GM18519 (cell line): ENCODE measurements at regions not wholly inside any gene's neighbourhood (a gene's known extent, or its start where the extent isn't known, plus 50 kb on each side); places are given as distances from the start of the nearest gene placed in this dataset.

Source experiments
- ATAC-seq: cut with Tn5 transposase; IDR thresholded peaks from one replicate; pipeline ENCODE4 v1.9.1; 2021; ENCODE audit warnings: mild to moderate bottlenecking, moderate library complexity; ENCODE audit not compliant: unreplicated experiment, low FRiP score

DNA sequence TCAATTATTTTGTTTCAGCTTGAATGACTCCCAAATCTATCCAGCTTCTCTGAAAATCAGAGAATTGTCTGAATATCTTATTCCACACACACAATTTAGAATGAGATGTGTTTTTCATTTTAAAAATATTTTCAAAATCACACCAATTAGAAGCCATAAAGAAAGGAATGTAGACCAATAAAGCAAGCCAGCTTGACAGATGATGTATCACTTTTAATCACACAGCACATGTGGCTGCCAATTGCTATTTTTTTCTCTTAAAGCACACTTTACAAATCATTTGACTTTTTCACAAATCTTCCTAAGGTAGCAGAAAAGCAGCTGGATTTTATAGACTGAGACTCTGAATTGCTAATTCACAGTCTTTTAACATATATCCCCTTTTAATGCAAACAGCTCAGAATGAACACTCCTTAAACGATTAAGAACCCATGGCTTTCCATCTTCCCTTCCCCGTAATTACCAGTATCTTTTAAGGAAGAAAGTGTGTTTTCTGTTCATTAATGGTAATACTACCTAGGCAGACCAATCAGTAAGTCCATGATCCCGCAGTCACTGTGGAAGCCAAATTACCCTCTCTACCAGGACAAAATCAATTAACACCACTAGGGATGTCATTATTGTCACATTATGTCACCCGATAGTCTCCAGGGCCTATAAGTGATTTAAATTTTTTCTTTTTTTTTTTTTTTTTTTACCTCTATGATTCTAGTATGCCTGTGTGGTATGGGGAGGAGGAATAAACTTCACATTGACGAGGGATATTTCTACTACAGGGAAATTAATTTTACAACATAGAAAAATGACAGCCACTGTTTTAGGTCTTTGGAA lies 250.0 kb upstream of the VEPH1 start:
- no peak for ATAC-seq

DNA sequence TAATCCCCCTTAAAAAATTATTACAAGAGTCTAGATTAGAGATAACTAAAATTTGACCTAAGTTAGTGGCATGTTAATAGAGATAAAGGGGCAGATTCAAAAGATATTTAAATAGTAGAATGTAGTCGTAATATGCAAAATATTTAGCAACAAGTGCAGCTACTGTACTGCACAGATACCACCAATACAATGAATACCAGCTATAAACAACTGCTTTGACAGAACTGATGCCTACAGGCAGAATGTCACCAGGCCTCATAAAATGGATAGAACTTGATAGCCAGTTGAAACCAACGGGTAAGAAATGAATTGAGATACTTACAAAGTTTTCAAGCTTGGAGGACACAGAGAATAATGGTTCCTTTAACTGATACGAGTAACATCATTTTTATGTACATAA lies 249.3 kb upstream of the VEPH1 start:
- ATAC-seq: no peak

DNA sequence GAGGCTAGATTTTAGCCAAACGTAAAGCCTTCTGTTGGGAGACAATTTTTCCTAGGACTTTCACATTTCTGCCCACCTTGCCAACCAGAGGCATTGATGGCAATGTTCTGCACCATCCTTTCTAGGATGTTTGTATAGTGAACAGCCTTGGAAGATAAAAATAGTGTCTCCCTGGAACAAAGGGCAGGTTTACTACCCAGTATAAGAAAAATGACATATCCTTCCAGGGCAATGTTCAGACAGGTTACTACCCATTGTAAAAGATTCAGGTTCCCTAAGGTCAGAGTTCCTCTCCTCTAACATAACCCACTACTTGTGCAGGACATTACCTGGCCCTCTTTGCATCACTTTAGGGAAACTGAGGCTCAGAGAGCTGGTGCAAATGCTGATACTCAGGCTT lies 248.2 kb upstream of the VEPH1 start:
- ATAC-seq: no peak

DNA sequence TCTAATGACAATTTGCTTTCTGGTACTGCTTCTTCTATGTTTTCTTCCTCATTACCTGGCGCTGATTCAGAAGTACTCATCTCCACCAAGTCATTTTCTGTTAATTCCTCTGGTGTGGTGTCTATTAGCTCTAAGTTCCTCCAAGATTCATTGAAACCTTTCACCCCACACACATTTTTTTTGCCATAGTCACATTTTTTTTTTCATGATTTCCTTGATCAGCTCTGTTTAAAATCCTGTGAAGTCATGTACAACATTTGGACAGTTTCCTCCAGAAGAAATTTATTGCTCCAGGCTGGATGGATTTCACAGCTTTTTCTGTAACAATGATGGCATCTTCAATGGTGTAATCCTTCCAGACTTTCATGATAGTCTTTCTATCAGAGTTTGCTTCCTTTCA lies 243.2 kb upstream of the VEPH1 start:
- no peak for ATAC-seq

DNA sequence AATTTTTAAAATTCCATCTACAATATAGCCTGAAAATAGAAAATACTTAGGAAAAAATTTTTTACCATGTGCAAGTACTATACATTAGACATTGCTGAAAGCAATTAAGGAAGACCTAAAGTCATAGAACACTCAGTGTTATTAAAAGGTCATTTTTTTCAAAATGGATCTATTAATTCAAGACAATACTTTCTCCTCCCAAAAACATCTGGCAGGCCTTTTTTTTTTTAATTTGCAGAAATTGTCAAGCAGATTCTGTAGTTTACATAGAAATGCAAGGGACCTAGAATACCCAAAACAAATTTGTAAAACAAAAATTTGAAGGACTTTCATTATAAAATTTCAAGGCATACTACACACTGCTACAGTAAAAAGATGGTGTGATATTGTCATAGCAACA lies 238.4 kb upstream of the VEPH1 start:
- no peak for ATAC-seq

DNA sequence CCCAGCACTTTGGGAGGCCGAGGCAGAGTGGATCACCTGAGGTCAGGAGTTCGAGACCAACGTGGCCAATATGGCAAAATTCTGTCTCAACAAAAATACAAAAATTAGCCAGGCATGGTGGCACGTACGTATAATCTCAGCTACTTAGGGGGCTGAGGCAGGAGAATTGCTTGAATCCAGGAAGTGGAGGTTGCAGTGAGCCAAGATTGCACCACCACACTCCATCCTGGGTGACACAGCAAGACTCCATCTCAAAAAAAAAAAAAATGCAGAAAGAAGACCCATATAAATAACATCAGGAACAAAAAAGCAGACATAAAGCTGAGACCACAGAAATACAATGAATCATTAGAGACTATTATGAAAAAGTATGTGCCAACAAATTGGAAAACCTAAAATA lies 235.2 kb upstream of the VEPH1 start:
- no peak for ATAC-seq

DNA sequence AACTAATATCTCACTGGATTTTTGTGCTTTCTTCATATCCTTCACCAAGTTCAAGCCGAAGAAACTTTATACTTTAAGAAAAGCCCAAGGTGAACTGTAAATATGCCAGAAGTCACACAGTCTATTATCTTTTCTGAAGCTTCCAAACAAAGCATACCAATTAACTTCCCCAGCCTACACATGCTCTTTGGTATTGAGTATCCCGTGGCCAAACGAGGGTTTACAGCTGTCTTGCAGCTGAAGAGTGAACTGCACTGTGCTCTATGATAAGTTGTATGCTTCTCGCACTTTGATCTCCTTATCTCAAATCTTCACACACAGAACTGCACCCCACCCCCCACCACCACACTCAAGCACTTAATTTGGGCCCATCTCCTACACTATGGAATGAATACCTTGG lies 215.6 kb upstream of the VEPH1 start:
- no peak for ATAC-seq

DNA sequence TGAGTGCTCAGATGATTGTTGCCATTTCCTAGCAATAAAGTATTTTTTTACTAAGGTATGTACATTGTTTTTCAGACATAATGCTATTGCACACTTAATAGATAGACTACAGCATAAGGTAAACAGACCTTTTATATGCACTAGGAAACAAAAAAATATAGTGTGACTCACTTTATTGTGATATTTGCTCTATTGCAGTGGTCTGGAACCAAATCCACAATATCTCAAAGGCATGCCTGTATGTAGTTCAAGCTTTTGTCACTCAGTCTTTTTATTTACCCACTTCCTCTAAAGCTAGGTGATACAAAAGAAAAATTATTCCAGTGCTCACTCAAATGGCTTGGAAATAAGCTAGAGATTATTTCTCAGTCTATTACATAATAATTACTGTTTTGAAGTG lies 209.9 kb upstream of the VEPH1 start:
- no peak for ATAC-seq

DNA sequence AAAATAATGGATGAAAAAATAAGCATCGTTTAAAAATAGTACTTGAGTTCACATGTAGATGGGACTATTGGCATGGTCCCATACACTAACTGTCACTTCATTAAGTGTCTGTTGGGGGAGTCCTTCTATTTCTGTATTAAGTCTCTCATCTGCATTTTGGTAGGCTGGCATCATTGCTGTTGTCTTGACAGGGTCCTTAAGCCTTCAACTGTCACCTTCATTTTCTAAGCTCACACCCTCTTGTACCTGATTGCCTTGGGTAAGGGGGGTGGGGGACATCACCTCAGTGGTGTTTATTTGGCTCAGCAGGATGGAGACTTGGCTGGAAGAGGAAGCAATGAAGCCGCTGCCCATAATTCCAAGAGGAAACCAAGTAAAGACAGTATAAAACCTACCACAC lies 202.0 kb upstream of the VEPH1 start:
- no peak for ATAC-seq

DNA sequence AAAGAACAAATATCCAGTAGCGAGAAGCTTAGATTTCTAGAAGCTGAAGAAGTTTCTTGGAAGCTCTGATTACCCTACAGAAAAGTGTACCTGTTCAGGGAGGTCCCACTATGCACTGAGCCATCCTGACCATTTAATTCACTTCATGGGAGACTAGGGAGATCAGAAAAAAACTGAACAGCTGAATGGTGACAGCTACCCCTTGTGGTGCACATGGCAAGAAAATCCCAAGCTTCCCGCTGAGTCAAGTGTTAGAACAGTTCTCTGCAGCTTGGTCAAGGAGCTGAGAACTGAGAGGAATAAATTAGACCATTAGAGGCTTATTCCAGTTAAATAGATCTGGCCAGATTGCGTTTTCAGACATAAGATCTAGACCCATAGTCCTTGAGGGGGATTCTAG lies 197.2 kb upstream of the VEPH1 start:
- no peak for ATAC-seq

DNA sequence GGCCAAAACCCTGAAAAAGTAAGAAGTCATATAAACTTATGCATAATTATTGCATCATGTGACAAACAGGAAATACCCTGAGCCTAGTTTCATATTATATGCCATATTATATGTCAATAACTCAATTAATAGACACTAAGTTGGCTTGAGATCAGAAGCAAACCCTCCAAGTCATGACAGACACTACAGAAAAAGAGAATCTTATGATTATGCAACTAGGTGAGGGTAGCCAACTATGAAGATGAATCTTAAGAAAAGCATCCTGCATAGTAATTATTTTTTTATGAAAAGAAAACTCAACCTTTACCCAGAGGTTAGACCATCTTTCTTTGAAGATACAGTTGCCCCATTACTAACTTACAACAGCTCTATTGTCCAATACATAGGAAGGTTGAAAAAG lies 192.4 kb upstream of the VEPH1 start:
- no peak for ATAC-seq

DNA sequence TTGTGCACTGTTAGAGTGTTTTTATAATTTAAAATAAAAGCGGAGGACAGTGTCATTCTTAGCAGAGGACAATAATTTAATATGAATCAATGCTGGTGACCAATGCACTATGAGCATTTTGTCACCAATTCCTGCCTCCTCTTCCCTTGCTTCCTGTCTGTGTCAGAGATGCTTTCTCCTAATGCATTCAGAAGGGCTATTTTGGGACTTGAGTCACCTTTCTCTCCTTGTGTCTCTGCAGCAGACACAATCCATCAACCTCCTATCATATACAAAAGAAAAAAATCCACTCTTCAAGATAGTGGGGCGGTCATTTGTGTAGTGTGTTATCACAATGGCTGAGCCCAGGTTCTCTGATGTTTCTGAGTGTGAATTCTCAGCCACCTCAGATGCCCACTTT lies 191.9 kb upstream of the VEPH1 start:
- no peak for ATAC-seq

DNA sequence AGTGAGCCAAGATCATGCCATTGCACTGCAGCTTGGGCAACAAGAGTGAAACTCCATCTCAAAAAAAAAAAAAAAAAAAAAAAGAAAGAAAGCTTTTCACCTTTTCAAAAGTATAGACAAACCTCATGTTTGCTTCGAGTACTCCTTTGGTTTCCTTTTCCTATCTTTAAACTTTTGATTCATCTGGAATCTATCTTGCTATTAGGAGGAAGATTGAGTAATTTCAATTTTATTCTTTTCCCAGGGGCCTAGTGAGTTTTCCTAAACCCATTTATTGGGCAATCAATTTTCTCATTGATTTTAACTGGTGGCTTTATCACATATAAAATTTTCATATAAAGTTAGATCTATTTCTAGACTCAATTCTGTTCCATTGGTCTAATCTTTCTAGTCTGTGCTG lies 190.5 kb upstream of the VEPH1 start:
- ATAC-seq: no peak

DNA sequence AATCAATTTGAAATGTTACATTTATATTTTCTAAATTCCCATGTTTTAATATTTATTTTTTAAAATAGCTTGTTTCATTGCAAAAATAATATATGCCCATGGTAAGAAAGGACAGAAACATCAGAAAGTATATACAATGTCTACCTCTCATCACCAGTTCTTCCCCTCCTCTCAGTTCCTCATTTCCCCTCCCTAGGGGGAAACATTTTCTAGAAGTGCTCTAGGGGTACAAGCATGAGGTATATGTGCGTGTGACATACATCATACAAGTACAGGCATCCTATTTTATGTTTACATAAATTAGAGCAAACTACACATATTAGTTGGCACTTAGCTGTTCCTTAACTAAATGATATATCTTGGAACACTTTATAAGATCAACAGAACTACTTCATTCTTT lies 189.3 kb upstream of the VEPH1 start:
- ATAC-seq: peak; percentile 92

DNA sequence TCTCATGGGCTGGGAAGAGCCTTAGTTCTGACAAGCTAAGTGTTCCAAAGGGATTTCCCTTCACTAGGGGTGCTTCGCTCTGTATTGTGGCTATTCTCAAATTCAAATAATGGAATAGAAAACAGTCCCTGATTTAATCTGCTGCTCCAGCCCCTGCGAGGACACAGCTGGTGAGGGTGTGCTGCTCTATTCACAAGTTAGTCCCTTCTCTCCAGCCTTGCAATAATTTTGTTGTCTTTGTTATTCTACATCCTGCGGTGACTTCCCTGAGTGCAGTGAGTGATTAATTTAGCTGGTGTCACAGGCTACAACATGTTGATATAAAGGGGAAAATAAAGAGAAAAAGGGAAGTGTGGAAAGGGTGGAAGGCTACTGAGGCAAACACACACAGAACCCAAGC lies 180.5 kb upstream of the VEPH1 start:
- no peak for ATAC-seq

DNA sequence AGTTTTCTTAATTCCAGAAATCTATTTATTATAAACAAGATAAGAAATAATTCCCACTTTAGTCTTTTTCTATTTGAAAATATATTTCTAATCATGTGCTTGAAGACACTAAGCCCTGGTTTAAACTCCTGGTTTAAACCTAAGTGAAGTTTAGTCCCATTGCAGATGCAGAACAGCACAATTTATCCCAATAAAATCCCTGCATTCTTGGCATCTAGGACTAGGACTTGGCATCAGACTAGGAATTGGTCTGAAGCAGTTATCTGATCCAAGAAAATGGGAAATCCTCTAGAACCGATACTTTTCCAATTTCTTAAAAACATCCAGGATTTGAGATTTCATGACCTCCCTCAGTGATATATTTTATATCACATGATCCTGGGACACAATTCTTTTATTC lies 168.8 kb upstream of the VEPH1 start:
- no peak for ATAC-seq

DNA sequence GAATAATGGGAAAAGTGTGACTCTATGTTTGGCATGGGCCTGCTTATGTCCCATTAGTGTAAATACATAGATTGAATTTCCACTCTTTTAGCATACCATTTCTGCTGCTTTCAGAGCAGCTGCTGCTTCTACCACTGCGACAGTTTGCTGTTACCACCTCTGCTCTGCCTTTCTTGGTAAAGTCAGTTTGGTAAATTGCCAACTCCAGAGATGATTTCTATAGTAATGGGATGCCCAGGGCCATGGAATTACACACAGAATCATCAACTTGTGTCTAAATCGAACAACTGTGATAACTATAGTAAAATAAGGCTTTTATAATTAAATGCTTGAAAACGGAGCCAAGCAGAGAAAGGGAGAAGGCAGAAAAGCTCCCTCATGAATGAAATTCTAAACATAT lies 168.4 kb upstream of the VEPH1 start:
- no peak for ATAC-seq

DNA sequence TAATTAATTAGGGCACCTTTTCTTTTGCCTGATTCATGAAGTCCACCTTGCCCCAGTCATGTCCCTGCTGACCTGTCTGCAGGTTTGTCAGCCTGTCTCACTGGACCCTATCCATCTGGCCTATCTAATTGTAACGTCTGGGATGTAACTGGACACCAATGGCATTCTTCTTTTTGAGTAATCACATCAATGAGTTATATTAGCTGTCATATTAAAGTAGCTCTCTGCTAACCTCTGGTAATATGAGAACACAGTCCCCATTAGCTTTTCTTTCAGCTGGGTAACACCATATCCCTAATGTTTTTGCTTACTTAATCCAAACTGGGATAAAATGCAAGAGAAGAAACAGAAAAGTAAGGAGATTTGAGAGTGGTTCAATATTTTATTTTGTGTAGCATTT lies 166.2 kb upstream of the VEPH1 start:
- no peak for ATAC-seq

DNA sequence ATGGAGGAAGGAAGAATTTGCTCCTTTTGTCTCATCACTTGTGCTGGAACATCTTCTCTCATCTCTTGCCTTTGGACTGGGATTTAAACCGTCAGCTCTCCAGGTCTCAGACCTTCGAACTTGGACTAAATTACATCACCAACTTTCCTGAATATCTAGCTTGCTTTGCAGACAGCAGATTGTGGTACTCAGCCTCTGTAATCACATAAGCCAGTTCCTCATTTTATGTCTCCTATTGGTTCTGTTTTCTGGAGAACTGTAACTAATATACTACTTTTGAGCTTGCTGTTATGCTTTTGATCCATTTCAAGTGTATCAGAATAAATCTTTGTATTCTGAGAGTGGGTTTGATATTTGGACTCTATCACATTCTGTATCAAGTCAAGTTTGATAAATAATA lies 164.3 kb upstream of the VEPH1 start:
- ATAC-seq: no peak

DNA sequence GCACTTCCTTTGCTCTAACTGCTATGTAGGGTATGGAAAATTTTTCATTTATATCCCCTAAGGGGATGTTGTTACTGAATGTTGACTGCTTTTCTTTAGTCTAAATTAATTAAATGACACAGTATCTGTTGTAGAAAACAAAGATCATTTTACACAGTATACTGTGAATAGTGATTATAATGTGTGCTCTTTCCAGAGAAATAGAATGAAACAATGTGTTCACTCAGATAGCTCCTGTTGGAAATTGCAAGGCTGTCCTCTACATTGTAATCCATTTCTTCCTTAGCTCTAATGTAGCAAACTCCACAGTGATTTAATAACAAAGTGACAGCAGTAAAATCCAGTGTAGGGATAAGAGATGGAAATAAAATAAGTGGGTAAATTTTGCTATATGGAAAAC lies 159.0 kb upstream of the VEPH1 start:
- ATAC-seq: no peak

DNA sequence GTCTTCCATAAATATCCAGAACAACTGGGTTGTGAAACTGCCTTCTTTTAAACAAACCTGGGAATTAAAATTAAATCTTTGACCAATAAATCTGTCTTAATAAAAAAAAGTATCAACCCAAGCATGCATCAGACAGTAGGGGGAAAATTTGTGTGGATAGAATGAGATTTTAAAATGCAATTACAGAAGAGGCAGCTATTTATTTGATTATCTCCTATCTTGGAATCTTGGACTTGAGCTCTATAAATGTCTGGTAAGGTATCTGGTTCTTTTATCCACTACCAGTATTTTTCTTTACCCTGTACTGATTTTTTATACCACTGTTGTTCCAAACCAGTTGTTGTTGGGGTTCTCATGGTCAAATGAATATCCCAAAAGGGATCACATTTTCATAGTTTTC lies 157.6 kb upstream of the VEPH1 start:
- ATAC-seq: no peak

DNA sequence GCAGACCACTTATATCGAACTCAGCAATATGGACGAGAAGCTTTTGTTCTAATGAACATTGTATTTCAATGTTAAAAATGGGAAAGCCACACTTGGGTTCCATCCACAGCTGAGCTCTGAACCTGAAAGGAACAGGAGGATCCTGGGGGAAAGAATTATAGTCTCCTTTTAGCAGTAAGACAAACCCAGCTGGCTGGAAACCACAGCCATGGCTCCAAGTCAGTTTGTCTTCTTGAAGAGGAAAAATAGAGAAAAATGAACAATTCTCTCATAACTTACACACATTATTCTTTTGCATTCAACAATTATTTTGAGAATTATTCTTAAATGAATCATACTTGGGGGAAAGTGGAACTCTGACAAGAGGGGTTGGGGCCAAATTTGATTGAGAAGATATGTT lies 149.2 kb upstream of the VEPH1 start:
- ATAC-seq: no peak

DNA sequence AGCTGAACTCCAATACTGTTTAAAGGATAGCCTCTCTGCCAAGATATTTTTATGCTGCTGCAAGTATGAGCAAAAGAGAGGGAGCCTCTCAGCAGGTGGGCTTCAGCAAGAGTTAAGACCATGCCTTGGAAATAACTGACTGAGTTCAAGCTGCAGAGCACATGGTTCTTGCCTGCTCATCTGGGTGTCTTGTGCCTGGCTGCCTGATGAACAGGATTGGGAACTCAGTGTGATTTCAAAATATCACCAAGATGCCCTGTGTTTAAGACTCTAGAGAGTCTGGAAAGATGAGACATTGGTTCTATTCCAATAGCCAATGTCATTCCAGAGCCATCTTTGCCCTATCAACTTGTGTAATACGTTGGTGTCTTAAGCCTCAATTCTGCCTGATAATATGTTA lies 147.5 kb upstream of the VEPH1 start:
- no peak for ATAC-seq
